Fibroblast of skin of abdomen (primary cell): ENCODE measurements at regions not wholly inside any gene's neighbourhood (a gene's known extent, or its start where the extent isn't known, plus 50 kb on each side); places are given as distances from the start of the nearest gene placed in this dataset.

ENCODE experiments used
- DNase-seq: peaks from one replicate; pipeline ENCODE4 v3.0.0-alpha.2; 2013

DNA sequence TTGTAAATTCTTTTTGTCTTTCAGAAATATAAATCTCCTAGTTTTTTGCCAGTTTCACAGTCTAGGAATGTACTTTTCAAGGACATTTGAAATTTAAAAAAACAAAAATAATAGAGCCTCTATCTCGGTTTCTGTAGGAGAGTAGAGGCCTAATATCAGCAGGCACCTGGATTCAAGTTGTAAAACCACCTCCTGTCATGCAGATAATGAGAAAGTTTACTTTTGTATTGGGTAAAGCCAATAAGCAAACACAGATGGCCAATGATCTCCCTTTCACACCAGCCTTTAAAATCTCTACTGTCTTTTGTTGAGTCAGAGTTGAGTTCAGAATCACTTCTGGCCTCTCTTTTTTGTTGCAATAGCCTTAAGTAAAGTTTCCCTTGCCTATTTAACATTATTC lies 1499.9 kb downstream of the PCDH18 start:
- DNase-seq, result no peak

- no peak for DNase-seq
Observed at GRCh38 chr4:136025540-136025939, 1506.8 kb downstream of the PCDH18 start.

- DNase-seq, result no peak
Observed at GRCh38 chr4:136017556-136017955, 1514.7 kb downstream of the PCDH18 start.

DNA sequence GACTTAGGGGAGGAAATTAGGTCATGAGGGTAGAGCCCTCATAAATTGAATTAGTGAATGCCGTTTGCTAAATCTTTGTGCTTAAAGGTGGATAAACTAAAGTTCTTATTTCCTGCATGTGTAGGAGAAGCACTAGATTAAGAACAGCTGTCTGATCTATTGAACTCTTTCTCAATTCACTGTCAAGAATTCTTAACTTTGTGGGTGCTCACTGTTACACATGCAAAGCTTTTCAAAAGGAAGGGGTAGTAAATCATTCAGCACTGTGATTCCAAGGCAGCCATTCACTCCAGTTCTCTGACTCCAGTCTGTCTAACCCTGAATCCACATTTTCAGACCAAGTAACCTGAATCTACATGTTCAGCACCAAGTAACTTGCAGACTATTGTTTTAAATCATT lies 1520.1 kb downstream of the PCDH18 start:
- DNase-seq, result peak; percentile 55

- peak; percentile 2 for DNase-seq
Observed at GRCh38 chr4:136009258-136009832, 1522.9 kb downstream of the PCDH18 start.

DNA sequence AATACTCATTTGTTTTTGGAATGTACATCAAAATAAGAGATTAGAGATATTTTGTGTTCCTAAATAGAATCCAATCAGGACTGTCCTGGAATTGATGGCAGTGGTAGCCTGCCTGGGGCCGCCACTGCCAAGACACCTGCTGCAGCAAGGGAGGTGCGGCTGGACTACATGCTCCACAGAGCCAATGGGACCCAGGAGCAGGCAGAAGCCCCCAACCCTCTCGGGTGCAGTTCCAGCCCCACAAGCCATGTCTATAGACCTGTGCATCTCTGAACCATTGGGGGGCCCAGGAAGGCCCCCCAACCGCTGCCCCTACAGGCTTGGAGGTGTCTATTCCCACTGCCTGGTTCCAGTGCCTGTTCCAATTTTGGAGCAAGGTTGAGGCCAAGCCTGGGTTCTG lies 1524.3 kb downstream of the PCDH18 start:
- DNase-seq, result no peak

GRCh38 chr4:136002316-136002715 lies 1530.0 kb downstream of the PCDH18 start:
- DNase-seq, result no peak

- DNase-seq, result no peak
Observed at GRCh38 chr4:136001791-136002190, 1530.5 kb downstream of the PCDH18 start.

DNA sequence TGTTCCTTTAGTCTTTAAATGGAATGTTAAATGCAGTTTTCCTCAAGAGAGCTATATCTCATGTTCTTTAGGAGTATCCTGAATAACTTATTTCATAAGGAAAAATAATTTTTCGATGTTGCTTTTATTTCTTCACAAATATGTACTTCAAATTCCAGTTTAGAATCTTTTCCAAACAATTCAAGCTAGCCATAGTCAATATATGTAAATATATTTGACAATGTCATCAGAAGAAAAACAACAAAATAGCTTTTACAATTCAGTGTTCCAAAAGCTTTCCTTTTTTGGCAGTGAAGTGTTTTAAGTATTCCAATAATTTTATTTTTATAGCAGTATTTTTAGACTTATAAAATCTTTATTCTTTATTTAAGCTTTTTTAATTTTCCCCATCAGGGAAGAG lies 1532.0 kb downstream of the PCDH18 start:
- DNase-seq, result no peak

DNA sequence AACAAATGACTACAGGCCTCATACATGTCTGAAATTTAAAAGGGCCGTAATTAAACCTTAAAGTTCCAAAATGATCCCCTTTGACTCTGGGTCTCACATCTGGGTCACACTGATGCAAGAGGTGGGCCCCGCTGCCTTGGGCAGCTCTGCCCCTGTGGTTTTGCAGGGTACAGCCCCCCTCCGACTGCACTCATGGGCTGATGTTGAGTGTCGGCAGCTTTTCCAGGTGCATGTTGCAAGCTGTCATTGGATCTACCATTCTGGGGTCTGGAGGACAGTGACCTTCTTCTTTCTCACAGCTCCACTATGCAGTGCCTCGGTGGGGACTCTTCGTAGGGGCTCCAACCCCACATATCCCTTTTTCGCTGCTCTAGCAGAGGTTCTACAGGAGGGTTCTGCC lies 1537.9 kb downstream of the PCDH18 start:
- DNase-seq, result no peak

DNA sequence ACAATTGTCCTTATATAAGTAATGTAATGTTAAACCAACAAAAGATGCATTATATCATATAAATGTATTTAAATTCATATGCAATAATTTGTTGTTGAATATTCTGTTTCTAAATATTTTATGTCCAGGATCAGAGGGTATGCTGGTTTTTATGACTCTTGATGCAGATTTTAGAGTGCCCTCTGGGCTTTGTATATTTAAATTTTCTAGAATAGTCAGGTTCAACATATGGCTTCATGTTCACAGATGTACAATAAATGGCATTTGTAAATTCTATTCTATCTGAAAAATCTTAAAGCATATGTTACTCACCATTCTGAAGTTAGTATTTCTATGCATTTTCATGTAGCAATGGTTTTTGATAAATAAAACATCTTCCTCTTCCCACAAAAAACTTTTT lies 1555.4 kb downstream of the PCDH18 start:
- DNase-seq, result no peak

- no peak for DNase-seq
Observed at GRCh38 chr4:135966936-135967335, 1565.4 kb downstream of the PCDH18 start.

DNA sequence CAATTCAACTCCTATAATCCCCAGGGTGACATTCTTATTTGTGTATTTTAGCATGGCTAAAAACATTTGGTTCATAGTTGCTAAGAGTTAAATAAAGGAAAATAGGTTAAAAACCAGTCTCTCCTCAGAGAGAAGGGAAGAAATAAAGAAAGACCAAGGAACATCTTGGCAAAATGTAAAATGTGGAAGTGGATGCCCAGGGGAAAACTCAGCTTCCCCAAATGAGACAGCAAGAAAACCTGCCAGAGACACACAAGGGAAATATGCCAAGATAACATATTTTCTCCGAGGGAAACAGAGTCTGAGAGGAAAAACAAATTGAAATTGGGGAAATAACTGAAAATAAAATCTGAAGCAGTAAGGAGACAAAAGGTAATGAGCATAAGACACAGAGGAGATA lies 1569.3 kb downstream of the PCDH18 start:
- no peak for DNase-seq

DNA sequence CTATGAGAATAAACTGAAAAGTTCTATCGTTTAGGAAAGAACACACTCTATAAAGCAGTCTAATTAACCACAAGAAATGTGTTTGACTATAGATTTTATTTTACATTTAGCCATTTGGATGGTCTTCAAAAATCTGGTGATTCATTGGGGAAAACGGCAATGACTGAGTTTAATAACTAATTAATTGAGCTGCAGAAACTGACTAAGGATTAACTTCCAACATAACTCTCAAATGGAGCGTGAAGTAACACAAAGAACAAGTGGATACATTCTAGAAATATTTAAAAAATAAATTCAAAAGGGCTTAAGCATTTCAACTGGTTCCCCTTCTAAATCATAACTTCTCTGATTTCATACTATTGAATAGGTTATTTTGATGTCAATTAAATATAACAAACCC lies 1582.4 kb downstream of the PCDH18 start:
- DNase-seq, result no peak

DNA sequence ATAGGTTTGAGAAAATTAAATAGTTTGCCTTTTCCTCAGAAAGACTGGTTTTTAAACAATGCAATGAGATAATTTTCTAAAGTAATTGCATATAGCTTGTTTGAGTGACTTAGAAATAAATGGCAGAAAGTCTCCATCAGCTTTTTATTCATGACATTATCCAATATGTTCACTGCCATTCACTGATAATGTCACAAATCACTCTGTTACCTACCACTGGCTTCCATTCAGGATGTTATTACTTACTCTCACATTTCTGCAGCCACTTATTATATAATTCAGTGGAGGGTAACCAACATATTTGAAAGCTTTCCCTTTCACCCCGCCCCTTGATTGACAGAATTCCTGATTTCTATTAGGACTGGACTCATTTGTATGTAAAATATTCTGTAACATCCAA lies 1583.5 kb downstream of the PCDH18 start:
- DNase-seq, result no peak

- DNase-seq, result no peak
Observed at GRCh38 chr4:135941671-135942070, 1590.6 kb downstream of the PCDH18 start.

GRCh38 chr4:135934026-135934425 lies 1598.3 kb downstream of the PCDH18 start:
- DNase-seq, result no peak

DNA sequence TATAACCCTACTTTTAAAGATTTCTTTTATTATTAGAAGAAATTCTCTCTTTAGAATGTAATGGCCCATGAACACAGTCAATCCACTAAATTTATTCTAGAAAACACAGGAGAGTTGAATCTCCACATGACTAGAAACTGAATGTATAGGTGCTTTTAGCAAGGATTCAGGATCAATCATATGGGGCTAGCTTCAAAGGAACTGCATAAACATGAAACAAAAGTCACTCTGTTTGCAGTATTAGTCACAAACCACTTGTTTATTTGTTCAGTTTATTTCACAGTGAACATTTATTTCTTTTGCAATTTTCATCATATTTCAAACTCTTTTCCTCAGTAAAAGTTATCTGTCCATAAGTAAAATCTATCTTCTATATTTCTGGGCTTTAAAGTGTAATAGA lies 1604.6 kb downstream of the PCDH18 start:
- DNase-seq, result no peak

DNA sequence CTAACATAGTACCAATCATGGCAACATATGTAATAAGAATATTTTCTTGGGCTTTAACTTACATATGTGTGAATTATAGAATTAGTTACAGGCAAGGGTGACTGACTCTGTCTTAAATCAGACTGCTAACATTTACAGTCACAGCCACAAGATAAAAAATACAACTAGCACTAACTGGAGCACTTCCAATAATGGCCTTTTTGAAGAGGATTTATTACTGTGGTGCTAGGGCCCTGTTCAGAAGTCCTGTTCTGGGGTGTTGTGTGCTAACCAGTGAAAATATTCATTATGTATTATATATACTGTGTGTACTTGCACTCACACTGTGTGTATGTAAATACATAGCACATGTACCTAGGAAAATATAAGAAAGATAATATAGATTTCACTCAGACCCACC lies 1611.2 kb downstream of the PCDH18 start:
- DNase-seq, result no peak

- DNase-seq, result peak; percentile 70
Observed at GRCh38 chr4:135917011-135917410, 1615.3 kb downstream of the PCDH18 start.

DNA sequence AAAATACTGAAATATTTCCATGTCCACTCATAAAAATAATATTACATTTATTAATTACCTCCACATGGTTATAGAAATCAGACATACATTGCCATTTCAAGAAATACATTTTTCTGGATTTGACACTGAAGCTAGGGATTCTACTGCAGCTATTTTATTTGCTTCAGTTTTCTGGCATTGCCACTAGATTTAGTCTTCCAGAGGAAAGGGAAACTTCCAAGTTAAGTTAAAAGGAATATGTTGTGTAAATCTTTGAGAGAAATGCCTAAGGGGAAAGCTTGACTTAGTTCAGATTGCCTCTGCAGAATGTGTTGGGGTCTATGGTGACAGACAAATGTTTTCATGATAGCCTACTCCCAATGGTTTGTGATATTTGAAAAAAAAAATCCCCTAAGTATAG lies 1631.3 kb downstream of the PCDH18 start:
- DNase-seq, result no peak

DNA sequence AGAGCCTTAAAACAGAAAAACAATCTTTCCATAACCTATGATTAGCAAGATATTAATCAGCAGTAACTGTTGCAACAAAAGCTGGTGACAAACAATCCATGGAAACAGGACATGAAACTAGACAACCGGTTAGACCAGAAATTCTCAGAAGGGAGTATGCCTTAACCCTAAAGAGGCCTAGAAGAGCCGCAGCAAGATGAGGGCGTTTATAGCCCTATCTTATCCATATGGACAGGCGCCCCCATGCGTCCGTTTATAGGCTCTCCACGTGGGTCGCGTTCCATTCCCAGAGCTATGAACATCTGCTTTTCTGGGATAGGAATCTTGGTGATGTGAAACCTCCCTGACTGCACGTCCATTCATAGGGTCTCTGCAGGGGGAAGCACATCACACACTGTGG lies 1662.7 kb upstream of the PABPC4L start:
- peak; percentile 13 for DNase-seq

DNA sequence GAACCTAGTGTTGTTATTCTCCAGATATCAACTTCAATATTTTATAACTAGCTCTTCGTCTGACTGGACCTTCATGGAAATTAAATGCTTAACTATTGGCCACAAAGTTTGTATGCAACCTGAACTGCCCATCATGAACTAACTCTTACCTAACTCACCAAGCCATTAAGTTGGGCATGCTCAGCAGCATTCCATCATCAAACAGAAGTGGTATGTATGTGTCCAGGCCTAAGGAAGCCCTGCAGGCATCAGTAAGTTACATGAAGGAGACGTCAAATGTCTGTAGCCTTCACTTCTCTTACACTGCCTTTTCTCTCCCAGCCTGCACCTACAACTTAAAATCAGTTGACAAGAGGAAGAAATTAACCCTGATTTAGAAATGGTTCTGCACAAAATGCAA lies 1639.2 kb upstream of the PABPC4L start:
- DNase-seq, result no peak

DNA sequence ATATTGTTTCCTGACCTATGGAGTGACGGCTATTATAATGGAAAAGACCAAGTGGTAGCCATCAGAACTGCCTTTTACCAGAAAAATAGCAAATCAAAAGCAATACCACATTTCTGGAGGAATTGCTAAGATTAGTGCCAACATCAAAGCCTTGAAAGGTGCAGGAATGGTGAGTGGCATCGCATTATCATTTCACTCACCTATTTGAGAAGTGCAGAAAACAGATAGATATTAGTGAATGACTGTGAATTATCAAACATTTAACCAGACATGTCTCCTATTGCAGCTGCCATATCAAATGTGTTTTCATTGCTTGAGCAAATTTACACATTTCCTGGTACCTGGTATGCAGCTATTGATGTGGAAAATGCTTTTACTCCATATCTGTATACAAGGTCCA lies 1638.1 kb upstream of the PABPC4L start:
- DNase-seq, result no peak

DNA sequence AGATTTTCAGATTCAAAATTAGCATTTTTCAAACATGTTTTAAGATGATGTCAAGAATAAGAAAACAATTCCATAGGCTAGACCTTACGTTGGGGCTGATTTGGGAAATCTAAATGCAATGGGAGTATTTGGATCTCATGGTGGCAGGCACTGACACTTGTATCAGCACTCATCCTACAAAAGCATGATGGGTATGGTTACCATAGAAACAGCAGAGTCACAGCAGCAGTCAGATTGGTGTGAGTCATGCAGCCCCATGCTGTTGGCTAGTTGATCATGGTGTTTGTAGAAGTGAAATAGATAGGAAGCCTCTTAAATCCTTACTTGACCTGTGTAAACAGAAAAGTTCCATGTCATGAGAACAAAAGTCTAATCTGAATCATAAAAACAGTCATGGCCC lies 1637.3 kb upstream of the PABPC4L start:
- DNase-seq, result peak; percentile 1

DNA sequence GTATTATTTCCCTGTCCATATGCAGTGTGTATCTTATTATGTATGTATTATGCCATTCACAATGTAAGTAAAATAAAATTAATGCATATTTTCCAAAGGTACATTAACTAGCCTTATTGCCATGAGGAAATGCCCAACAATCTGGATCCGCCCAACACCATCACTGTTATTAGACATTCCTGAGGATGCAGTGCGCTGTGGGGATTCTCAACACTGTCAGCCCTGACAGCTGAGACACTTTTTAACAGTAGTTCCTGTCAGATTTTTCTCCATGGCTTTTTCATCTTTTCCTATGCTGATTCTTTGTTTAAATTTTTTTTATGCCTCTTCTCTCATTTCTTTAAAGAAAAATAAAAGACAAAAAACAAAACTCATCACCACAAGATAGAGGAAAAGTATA lies 1632.9 kb upstream of the PABPC4L start:
- DNase-seq, result no peak
